HG03103 (cell line): ENCODE measurements at regions not wholly inside any gene's neighbourhood (a gene's known extent, or its start where the extent isn't known, plus 50 kb on each side); places are given as distances from the start of the nearest gene placed in this dataset.
"Not testable (repeated sequence)": the region's sequence is repeated elsewhere in the genome, so short reads cannot be mapped to it uniquely, and the experiment has no call there.

Experiments
- ATAC-seq: cut with Tn5 transposase; IDR thresholded peaks from one replicate; pipeline ENCODE4 v1.9.1; 2021; ENCODE audit warnings: low read depth; ENCODE audit not compliant: unreplicated experiment

- ATAC-seq: no peak
Measured at GRCh38 chr21:28069450-28069923, 923.2 kb downstream of the LTN1 start.

- no peak for ATAC-seq
Measured at GRCh38 chr21:28068455-28069358, 924.0 kb downstream of the LTN1 start.

DNA sequence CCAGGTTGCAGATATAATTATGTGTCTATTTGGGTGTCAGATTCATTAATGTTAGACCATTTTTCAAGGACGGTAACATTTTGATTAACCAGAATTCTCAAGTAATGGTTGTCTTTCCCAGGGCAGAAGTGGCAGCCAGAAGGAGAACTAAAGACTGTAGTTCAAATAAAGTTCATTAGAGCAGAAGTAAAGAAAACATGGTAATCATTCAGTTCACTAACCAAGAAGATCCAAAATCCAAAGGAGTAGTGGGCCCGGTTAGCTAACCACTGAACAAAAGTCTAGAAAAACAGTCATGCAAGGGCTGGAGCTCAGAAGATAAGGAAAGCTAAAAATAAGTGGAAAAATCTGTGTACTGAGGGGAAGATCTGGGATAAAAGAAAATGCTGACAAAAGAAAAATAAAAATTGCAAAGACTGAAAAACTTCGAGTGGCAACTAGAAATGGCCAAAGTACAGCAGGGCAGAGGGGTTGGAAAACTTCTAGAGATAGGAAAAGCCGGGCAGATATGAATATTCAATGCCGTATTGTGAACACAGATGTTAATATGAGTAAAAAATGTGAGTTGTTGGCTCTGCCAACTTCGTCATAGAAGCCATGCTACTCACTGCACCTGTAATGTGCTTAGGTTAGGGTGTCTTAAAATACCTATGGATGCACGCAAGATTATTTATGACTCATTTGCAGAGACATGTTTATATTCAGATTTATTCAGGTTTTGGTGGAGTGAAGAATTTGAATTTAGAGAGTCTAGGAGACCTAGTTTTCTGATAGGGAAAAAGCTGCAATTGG is 925.9 kb downstream of the LTN1 start:
- ATAC-seq: no peak

- ATAC-seq: no peak
Measured at GRCh38 chr21:28066076-28066475, 926.6 kb downstream of the LTN1 start.

- no peak for ATAC-seq
Measured at GRCh38 chr21:28063241-28064216, 929.1 kb downstream of the LTN1 start.

GRCh38 chr21:28052956-28053355 is 939.7 kb downstream of the LTN1 start:
- ATAC-seq: not testable (repeated sequence)

DNA sequence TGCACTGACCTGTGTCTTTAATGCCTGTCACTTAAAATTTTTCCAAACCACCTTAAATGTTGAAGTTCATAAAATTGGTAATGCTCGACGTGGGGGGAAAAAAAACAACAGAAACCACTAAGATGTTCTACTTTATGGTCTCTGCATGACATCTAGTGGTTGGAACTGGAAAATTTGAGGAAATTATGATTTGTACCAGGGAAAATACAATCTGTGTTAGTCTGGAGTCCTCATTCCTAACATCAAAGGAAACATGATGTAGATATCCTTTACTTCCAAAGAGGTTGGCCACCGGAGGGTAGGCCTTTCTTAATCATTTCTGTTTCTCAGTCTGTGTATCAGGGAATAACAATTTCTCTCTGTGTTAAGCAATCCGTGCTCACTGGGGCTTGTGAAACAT is 941.0 kb downstream of the LTN1 start:
- not testable (repeated sequence) for ATAC-seq

DNA sequence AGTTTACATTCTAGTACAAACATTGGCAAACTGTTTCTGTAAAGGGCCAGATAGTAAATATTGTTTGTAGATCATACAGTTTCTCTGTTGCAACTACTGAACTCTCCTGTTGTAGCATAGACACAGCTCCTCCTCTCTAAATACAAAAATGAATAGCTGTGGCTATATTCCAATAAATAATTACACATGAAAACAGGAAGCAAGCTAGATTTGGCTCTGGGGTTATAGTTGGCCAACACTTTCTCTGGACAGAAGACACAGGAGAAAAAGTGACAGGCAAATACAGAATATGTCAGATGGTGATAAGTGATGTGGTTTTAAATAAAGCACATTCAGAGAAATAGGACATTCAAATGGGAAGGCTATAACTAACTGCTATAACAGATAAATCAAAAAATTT is 957.0 kb downstream of the LTN1 start:
- not testable (repeated sequence) for ATAC-seq

- not testable (repeated sequence) for ATAC-seq
Measured at GRCh38 chr21:28034916-28035315, 957.8 kb downstream of the LTN1 start.

- ATAC-seq: not testable (repeated sequence)
Measured at GRCh38 chr21:28034334-28034733, 958.3 kb downstream of the LTN1 start.

GRCh38 chr21:28032652-28033051 is 960.0 kb downstream of the LTN1 start:
- ATAC-seq: not testable (repeated sequence)

GRCh38 chr21:28031066-28031465 is 961.6 kb downstream of the LTN1 start:
- not testable (repeated sequence) for ATAC-seq

DNA sequence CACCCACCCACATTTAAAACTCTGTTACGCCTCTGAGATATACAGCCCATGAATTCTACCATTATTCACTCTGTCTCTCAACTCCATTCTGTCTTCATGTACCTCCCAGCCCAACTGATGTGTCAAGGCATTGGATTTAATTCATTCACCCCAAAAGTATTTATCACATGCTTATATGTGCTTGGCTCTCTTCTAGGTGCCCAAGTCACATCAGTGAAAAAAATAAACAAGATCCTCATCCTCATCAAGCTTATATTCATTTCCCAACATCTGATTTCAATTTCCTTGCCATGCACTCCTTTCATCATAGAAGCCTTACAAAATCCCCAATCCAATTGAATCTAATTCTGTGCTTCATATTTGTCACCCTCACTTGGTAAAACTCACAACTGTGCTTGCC is 967.6 kb downstream of the LTN1 start:
- no peak for ATAC-seq

DNA sequence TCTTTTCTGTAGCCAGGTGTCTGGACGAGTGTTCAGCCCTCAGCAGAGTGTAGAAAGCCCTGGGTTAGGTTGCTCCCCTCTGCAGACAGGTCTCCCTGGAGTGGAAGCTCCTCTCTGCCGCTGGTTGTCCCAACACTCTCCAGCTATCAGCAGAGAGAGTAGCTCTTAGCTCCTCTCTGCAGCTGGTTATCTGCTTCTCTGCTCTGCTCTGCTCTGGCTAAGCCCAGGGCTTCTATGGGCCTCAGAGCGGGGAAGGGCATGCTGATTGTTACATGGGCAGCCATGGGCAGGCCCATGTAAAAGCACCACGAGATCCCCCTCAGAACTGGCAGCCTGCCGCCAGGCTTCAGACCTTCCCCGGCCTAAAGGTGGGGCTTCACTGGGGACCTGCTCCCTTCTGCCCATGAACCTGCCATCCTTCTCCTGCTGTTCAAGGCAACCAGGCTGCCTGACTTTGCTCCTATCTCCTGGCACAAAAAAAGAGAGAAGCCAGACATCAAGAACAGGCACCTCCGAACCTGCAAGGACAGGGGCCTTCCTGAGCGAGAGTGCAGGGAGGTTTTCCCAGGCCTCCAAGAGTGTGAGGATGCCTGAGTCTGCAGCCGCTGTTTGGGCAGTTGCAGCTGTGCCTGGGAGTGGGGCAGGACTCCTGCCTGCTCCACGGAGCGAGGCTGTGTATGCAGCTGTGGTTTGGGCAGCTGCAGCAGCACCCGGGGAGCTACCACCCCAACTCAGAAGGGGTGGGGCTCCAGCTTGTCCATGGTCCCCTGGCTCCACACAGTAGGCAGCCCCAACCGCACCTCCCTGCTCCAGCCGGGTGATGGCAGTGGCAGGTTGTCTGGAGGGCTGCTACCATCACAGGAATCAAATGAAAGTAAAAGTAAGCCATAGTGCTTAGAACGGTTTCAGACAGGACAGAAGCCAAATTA is 973.7 kb downstream of the LTN1 start:
- ATAC-seq: peak; percentile 67

DNA sequence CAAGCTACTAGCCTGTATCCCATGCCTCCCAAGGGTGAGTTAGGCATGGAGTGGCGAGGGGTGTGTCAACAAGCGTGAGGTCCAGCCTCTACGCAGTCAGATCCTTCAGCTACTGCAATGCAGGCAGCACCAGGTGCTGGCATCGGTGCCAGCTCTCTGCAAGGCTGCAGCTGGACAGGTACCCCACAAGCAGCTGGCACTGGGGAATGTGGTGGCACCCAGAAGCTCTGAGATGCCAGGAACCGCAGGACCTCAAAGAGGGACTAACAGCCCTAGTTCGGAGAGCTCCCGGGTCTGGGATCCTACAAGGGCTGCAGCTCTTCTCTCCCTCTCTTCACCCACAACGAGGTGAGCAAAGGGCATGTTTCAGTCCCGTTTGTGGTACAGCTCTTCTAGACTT is 974.5 kb downstream of the LTN1 start:
- no peak for ATAC-seq

DNA sequence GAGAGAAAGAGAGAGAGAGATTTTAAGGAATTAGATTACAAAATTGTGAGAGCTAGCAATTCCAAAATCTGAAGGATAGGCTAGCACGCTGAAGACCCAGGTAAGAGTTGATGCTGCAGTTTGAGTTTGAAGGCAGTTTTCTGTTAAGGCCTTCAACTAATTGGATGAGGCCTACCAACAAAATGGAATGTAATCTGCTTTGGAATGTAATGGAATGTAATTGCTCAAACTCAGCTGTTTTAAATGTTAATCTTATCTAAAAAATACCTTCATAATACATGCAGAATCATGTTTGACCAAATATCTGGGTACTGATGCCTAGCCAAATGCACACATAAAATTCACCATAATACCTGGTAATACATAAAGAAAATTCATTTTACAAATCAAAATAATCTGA is 976.1 kb downstream of the LTN1 start:
- no peak for ATAC-seq

DNA sequence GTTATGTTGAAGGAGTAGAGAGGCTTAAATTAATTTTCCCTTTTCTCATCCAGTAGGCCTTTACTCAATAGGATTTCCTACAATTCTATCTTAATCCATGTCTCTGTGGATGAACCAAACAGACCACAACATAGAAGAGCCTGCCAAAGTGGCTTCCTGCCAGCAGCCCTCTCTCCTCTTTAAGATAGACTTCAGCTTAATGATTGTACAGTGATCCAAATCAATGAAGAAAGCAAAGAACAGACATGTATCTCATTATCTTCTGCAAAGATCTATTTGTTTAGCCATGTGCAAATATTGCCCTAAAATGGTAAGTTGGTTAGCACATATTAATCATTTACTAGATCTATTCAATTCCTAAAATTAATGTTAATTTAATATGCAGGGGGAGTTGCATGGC is 979.6 kb downstream of the LTN1 start:
- ATAC-seq: not testable (repeated sequence)

GRCh38 chr21:28011970-28012369 is 980.7 kb downstream of the LTN1 start:
- not testable (repeated sequence) for ATAC-seq

GRCh38 chr21:28008245-28008644 is 984.4 kb downstream of the LTN1 start:
- not testable (repeated sequence) for ATAC-seq
